ENCODE measurements at regions not wholly inside any gene's neighbourhood (a gene's known extent, or its start where the extent isn't known, plus 50 kb on each side); places are given as distances from the start of the nearest gene placed in this dataset.

- no peaks in the 10 kb centered on the region for H3K4me1 ChIP-seq (ENCODE audit: insufficient read depth, low read length)
- H3K4me3 ChIP-seq (ENCODE audit: insufficient read depth, low read length) = no peak overlapping the region
- H2AFZ ChIP-seq (ENCODE audit: low read length) = no peak overlapping the region
- H3K79me2 ChIP-seq (ENCODE audit: insufficient read depth, low read length) = no peaks in the 10 kb centered on the region
- H3K27me3 ChIP-seq (ENCODE audit: insufficient read depth, low read length) = no peaks in the 10 kb centered on the region
- no peaks in the 10 kb centered on the region for H4K20me1 ChIP-seq (ENCODE audit: insufficient read depth, low read length)
- no peak overlapping the region for H3K27ac ChIP-seq (ENCODE audit: low read depth, low read length)
- H3K4me2 ChIP-seq (ENCODE audit: insufficient read depth, low read length) = no peak overlapping the region
- DNase-seq (ENCODE audit: insufficient read length, low spot score, missing footprints) = no peak
- H3K36me3 ChIP-seq (ENCODE audit: insufficient read depth, low read length) = no peaks in the 10 kb centered on the region
- TF ChIP-seq, protein P1, sequence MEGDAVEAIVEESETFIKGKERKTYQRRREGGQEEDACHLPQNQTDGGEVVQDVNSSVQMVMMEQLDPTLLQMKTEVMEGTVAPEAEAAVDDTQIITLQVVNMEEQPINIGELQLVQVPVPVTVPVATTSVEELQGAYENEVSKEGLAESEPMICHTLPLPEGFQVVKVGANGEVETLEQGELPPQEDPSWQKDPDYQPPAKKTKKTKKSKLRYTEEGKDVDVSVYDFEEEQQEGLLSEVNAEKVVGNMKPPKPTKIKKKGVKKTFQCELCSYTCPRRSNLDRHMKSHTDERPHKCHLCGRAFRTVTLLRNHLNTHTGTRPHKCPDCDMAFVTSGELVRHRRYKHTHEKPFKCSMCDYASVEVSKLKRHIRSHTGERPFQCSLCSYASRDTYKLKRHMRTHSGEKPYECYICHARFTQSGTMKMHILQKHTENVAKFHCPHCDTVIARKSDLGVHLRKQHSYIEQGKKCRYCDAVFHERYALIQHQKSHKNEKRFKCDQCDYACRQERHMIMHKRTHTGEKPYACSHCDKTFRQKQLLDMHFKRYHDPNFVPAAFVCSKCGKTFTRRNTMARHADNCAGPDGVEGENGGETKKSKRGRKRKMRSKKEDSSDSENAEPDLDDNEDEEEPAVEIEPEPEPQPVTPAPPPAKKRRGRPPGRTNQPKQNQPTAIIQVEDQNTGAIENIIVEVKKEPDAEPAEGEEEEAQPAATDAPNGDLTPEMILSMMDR (IDR thresholded peaks at IDR 0.05; ENCODE audit: extremely low read depth, low read depth, low read length) = no peak
- no peaks in the 10 kb centered on the region for H3K9me3 ChIP-seq (ENCODE audit: low read depth, low read length)
These were observed 51.1 kb upstream of the TCL1A start for GRCh38 chr14:95765051-95765450.

DNA sequence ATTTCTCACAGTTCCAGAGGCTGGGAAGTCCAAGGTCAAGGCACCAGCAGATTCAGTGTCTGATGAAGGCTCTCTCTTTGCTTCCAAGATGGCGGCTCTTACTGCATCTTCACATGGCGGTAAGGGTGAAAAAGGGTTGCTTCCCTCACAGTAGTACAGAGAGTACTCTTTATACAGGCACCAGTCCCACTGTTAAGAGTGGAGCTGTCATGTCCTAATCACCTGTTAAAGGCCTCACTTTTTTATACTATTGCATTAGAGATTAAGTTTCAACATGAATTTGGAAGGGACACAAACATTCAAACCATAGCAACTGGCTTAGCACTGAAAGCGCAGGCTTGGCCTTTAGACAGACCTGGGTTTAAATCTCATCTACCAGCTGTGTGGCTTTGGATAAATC, 50.0 kb upstream of the TCL1A start:
- Histone ChIP-seq H3K4me1 (ENCODE audit: insufficient read depth, low read length) (no peaks in the 10 kb centered on the region), H3K4me3 (ENCODE audit: insufficient read depth, low read length) (no peak overlapping the region), H3K4me2 (ENCODE audit: insufficient read depth, low read length) (no peak overlapping the region), H3K9me3 (ENCODE audit: low read depth, low read length) (no peaks in the 10 kb centered on the region), H3K27me3 (ENCODE audit: insufficient read depth, low read length) (no peaks in the 10 kb centered on the region), H2AFZ (ENCODE audit: low read length) (no peak overlapping the region), H4K20me1 (ENCODE audit: insufficient read depth, low read length) (no peaks in the 10 kb centered on the region), H3K79me2 (ENCODE audit: insufficient read depth, low read length) (no peaks in the 10 kb centered on the region), H3K36me3 (ENCODE audit: insufficient read depth, low read length) (no peaks in the 10 kb centered on the region), H3K27ac (ENCODE audit: low read depth, low read length) (no peak overlapping the region)
- TF ChIP-seq, protein P1 (IDR thresholded peaks at IDR 0.05; ENCODE audit: extremely low read depth, low read depth, low read length) = no peak
- DNase-seq (ENCODE audit: insufficient read length, low spot score, missing footprints) = no peak
